ENCODE measurements at regions not wholly inside any gene's neighbourhood (a gene's known extent, or its start where the extent isn't known, plus 50 kb on each side); places are given as distances from the start of the nearest gene placed in this dataset.

GRCh38 chr5:74206579-74207550 lies 433.7 kb downstream of the ENC1 start:
- POLR2A ChIA-PET, result no interaction called here

DNA sequence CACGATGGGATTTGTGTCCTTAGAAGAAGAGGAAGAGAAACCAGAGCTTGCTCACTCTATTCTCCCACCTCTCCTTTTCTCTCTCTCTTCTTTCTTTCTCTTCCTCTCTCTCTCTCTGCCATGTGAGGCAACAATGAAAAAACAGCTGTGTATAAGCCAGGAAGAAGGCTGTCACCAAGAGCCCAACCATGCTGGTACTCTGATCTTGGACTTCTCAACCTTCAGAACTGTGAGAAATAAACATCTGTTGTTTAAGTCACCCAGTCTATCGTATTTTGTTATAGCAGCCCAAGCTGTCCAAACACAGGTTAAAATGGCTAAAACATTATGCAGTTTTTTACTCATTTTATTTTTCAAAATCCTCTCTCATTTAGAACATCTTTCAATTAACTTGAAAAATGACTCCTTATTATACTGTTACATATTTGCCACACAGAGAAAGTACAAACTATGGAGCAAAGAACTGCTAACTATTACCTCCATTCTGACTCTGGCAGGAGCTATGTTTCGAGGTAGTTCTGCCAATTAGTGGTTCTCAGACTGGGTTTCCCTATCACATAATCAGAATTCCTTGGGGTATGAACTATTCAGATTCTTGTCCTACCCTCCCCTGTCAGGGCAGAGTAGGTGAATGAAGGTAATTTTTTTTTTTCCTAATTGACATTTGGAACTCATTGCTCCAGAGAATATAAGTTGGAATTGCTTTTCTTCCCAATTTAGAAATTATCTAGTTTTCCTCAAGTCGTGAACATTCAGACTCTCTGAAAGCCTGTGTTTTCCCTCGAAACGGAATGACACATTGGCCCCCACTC lies 434.6 kb downstream of the ENC1 start:
- H3K27ac ChIP-seq (ENCODE audit: low read length), result no peak overlapping the region
- H3K9me3 Mint-ChIP-seq, result no peaks in the 10 kb centered on the region
- no peaks in the 10 kb centered on the region for H3K4me1 Mint-ChIP-seq
- H3K27me3 ChIP-seq (replicated peaks in 1 of 2; ENCODE audit: control insufficient read depth in 2 of 2, extremely low read depth in 1 of 2, insufficient read depth in 2 of 2, low read length in 1 of 2), result peaks cover 0 to 4% of the 10 kb centered on the region in 2 experiments
- ATAC-seq (replicated peaks in 1 of 4) (no peak), DNase-seq (no peak)
- CTCF ChIA-PET, result no interaction called here
- 80% methylated on average over 2 of the region's 6 CpGs for WGBS (ENCODE audit: insufficient coverage)
- H3K36me3 Mint-ChIP-seq, result no peaks in the 10 kb centered on the region
- no peak overlapping the region for H3K27ac Mint-ChIP-seq
- no peak overlapping the region for H3K4me3 ChIP-seq (ENCODE audit: control insufficient read depth in 1 of 2, extremely low read depth in 1 of 2, low read length in 1 of 2)
- H3K36me3 ChIP-seq (ENCODE audit: control insufficient read depth in 2 of 2, extremely low read depth in 1 of 2, insufficient read depth in 1 of 2, low read length in 1 of 2), result no peaks in the 10 kb centered on the region
- POLR2A ChIA-PET, result no interaction called here
- H3K4me3 Mint-ChIP-seq, result no peak overlapping the region
- no peaks in the 10 kb centered on the region for H3K4me1 ChIP-seq (ENCODE audit: control insufficient read depth in 1 of 2, extremely low read depth in 1 of 2, insufficient read depth in 2 of 2, low read length in 2 of 2)
- H3K27me3 Mint-ChIP-seq, result peaks cover 3 to 8% of the 10 kb centered on the region in 2 donors
- no peaks in the 10 kb centered on the region for H3K9me3 ChIP-seq

More at GRCh38 chr5:74206579-74207550, 433.7 kb downstream of the ENC1 start:
- H3K4me3 ChIP-seq (ENCODE audit: control insufficient read depth in 1 of 2, extremely low read depth in 1 of 2, low read length in 1 of 2), result no peak overlapping the region
- CTCF ChIA-PET, result no interaction called here
- no peaks in the 10 kb centered on the region for H3K9me3 Mint-ChIP-seq
- H3K9me3 ChIP-seq, result no peaks in the 10 kb centered on the region
- 82% methylated on average over 3 of the region's 12 CpGs for WGBS (ENCODE audit: insufficient coverage)
- H3K36me3 ChIP-seq (ENCODE audit: control insufficient read depth in 2 of 2, extremely low read depth in 1 of 2, insufficient read depth in 1 of 2, low read length in 1 of 2), result no peaks in the 10 kb centered on the region
- no peaks in the 10 kb centered on the region for H3K36me3 Mint-ChIP-seq
- DNase-seq (no peak), ATAC-seq (replicated peaks in 1 of 4) (no peak)
- no peaks in the 10 kb centered on the region for H3K4me1 Mint-ChIP-seq
- H3K4me1 ChIP-seq (ENCODE audit: control insufficient read depth in 1 of 2, extremely low read depth in 1 of 2, insufficient read depth in 2 of 2, low read length in 2 of 2), result no peaks in the 10 kb centered on the region
- no peak overlapping the region for H3K27ac ChIP-seq (ENCODE audit: low read length)
- no peak overlapping the region for H3K4me3 Mint-ChIP-seq
- peaks cover 0 to 7% of the 10 kb centered on the region in 2 experiments for H3K27me3 ChIP-seq (replicated peaks in 1 of 2; ENCODE audit: control insufficient read depth in 2 of 2, extremely low read depth in 1 of 2, insufficient read depth in 2 of 2, low read length in 1 of 2)
- H3K27ac Mint-ChIP-seq, result no peak overlapping the region
- peaks cover 7 to 11% of the 10 kb centered on the region in 2 donors for H3K27me3 Mint-ChIP-seq

GRCh38 chr5:74201334-74202081 lies 439.0 kb downstream of the ENC1 start:
- Histone ChIP-seq H3K27me3 (replicated peaks in 1 of 2; ENCODE audit: control insufficient read depth in 2 of 2, extremely low read depth in 1 of 2, insufficient read depth in 2 of 2, low read length in 1 of 2) (peaks cover 0 to 4% of the 10 kb centered on the region in 2 experiments), H3K36me3 (ENCODE audit: control insufficient read depth in 2 of 2, extremely low read depth in 1 of 2, insufficient read depth in 1 of 2, low read length in 1 of 2) (no peaks in the 10 kb centered on the region), H3K4me1 (ENCODE audit: control insufficient read depth in 1 of 2, extremely low read depth in 1 of 2, insufficient read depth in 2 of 2, low read length in 2 of 2) (no peaks in the 10 kb centered on the region), H3K4me3 (ENCODE audit: control insufficient read depth in 1 of 2, extremely low read depth in 1 of 2, low read length in 1 of 2) (no peak overlapping the region), H3K9me3 (no peaks in the 10 kb centered on the region), H3K27ac (ENCODE audit: low read length) (no peak overlapping the region)
- H3K4me3 Mint-ChIP-seq, result no peak overlapping the region
- WGBS (ENCODE audit: insufficient coverage), result 60% methylated on average over 6 of the region's 8 CpGs
- no peaks in the 10 kb centered on the region for H3K36me3 Mint-ChIP-seq
- ChIA-PET POLR2A (no interaction called here), CTCF (no interaction called here)
- H3K27ac Mint-ChIP-seq, result no peak overlapping the region
- no peaks in the 10 kb centered on the region for H3K9me3 Mint-ChIP-seq
- DNase-seq (no peak), ATAC-seq (replicated peaks in 1 of 4) (no peak)
- H3K27me3 Mint-ChIP-seq, result peaks cover 1 to 3% of the 10 kb centered on the region in 2 donors
- H3K4me1 Mint-ChIP-seq, result no peaks in the 10 kb centered on the region

DNA sequence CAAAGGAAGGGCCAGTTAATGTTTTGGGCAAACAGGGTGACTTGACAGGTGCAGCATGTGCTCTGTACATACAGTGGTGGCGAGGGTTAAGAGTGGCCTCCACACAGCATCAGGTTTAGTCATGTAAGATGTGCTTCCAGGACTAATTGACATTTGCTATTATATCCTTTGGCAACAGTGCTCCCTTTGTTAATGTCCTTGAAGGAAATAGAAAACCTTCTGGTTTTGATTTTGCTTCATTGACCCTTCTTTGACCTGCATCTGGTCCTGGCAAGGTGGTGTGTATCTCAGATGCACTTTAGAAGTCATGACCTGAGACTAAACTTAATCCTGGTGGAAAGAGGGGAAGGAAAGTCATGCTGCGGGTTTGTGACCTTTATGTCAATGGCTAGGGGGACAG lies 440.0 kb downstream of the ENC1 start:
- Histone ChIP-seq H3K27ac (ENCODE audit: low read length) (no peak overlapping the region), H3K9me3 (no peaks in the 10 kb centered on the region), H3K27me3 (replicated peaks in 1 of 2; ENCODE audit: control insufficient read depth in 2 of 2, extremely low read depth in 1 of 2, insufficient read depth in 2 of 2, low read length in 1 of 2) (peaks cover 0 to 4% of the 10 kb centered on the region in 2 experiments), H3K4me1 (ENCODE audit: control insufficient read depth in 1 of 2, extremely low read depth in 1 of 2, insufficient read depth in 2 of 2, low read length in 2 of 2) (no peaks in the 10 kb centered on the region), H3K36me3 (ENCODE audit: control insufficient read depth in 2 of 2, extremely low read depth in 1 of 2, insufficient read depth in 1 of 2, low read length in 1 of 2) (no peaks in the 10 kb centered on the region), H3K4me3 (ENCODE audit: control insufficient read depth in 1 of 2, extremely low read depth in 1 of 2, low read length in 1 of 2) (no peak overlapping the region)
- no peak for DNase-seq
- Mint-ChIP-seq H3K4me3 (no peak overlapping the region), H3K4me1 (no peaks in the 10 kb centered on the region), H3K36me3 (no peaks in the 10 kb centered on the region), H3K27ac (no peak overlapping the region), H3K27me3 (peaks cover 3 to 6% of the 10 kb centered on the region in 2 donors), H3K9me3 (no peaks in the 10 kb centered on the region)
- 81% methylated on average over 2 of the region's 2 CpGs for WGBS (ENCODE audit: insufficient coverage)
- ChIA-PET CTCF (no interaction called here), POLR2A (no interaction called here)
- ATAC-seq (replicated peaks in 1 of 4), result no peak

DNA sequence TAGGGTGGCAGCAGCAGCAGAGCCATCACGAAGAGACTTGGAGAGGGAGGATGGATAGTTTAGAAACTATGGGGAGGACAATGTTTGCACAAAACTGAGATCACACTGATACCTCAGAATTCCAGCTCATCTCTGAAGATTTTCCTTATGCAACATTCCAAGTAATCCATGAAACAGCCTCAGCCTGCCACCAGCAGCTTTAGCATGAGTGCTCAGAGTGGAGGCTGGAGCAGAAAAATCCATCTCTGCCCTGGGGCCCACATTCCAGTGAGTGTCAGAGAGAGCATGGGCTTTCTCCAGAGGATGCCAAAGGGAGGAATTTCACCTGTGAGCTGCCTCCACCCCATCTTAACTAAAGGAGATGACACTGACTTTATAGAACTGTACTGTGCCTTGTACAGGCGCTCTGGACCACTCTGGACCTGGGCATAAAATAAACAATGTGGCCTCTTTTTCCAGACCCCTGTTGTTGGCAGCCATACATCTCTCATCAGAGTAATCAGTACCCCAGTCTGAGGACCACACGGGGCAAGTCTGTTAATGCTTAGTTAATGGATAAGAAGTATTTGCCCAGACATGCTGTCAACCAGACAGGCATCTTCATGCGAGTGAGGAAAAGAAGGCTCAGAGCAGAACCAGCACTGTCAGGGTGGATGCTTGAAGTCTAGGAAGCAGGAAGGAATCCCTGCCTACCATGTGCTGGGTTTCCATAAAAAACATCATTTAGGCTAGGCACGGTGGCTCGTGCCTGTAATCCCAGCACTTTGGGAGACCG lies 440.9 kb downstream of the ENC1 start:
- no peaks in the 10 kb centered on the region for H3K9me3 Mint-ChIP-seq
- ChIA-PET CTCF (no interaction called here), POLR2A (no interaction called here)
- no peaks in the 10 kb centered on the region for H3K9me3 ChIP-seq
- no peak overlapping the region for H3K4me3 Mint-ChIP-seq
- DNase-seq (no peak), ATAC-seq (replicated peaks in 1 of 4) (no peak)
- H3K36me3 ChIP-seq (ENCODE audit: control insufficient read depth in 2 of 2, extremely low read depth in 1 of 2, insufficient read depth in 1 of 2, low read length in 1 of 2), result no peaks in the 10 kb centered on the region
- WGBS (ENCODE audit: insufficient coverage), result 94% methylated on average over 3 of the region's 7 CpGs
- H3K36me3 Mint-ChIP-seq, result no peaks in the 10 kb centered on the region
- peaks cover 4 to 6% of the 10 kb centered on the region in 2 donors for H3K27me3 Mint-ChIP-seq
- H3K4me3 ChIP-seq (ENCODE audit: control insufficient read depth in 1 of 2, extremely low read depth in 1 of 2, low read length in 1 of 2), result no peak overlapping the region
- H3K4me1 ChIP-seq (ENCODE audit: control insufficient read depth in 1 of 2, extremely low read depth in 1 of 2, insufficient read depth in 2 of 2, low read length in 2 of 2), result no peaks in the 10 kb centered on the region
- no peaks in the 10 kb centered on the region for H3K4me1 Mint-ChIP-seq
- peaks cover 0 to 4% of the 10 kb centered on the region in 2 experiments for H3K27me3 ChIP-seq (replicated peaks in 1 of 2; ENCODE audit: control insufficient read depth in 2 of 2, extremely low read depth in 1 of 2, insufficient read depth in 2 of 2, low read length in 1 of 2)
- H3K27ac ChIP-seq (ENCODE audit: low read length), result no peak overlapping the region
- H3K27ac Mint-ChIP-seq, result no peak overlapping the region

DNA sequence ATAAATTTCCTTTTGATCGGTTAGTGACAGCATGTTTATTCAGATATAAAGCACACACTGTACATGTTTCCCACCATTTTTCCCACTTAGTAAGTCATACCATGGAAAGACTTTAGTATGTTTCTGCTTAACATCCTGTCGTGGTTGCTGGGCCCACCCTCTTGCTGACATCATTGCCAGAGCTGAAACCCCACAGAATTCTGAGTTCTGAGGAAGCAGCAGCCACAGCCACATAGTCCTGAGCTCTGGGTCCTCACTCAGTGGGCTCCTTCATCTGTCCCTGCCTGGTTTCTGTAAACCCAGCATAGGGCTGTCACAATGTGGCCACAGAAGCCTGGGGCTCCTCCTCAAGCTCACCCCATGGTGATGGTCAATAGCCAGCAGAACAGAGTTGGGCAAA lies 441.5 kb downstream of the ENC1 start:
- Mint-ChIP-seq H3K36me3 (no peaks in the 10 kb centered on the region), H3K4me1 (no peaks in the 10 kb centered on the region), H3K9me3 (no peaks in the 10 kb centered on the region), H3K4me3 (no peak overlapping the region), H3K27ac (no peak overlapping the region), H3K27me3 (peaks cover 4 to 6% of the 10 kb centered on the region in 2 donors)
- Histone ChIP-seq H3K9me3 (no peaks in the 10 kb centered on the region), H3K36me3 (ENCODE audit: control insufficient read depth in 2 of 2, extremely low read depth in 1 of 2, insufficient read depth in 1 of 2, low read length in 1 of 2) (no peaks in the 10 kb centered on the region), H3K4me1 (ENCODE audit: control insufficient read depth in 1 of 2, extremely low read depth in 1 of 2, insufficient read depth in 2 of 2, low read length in 2 of 2) (no peaks in the 10 kb centered on the region), H3K27me3 (replicated peaks in 1 of 2; ENCODE audit: control insufficient read depth in 2 of 2, extremely low read depth in 1 of 2, insufficient read depth in 2 of 2, low read length in 1 of 2) (peaks cover 0 to 4% of the 10 kb centered on the region in 2 experiments), H3K4me3 (ENCODE audit: control insufficient read depth in 1 of 2, extremely low read depth in 1 of 2, low read length in 1 of 2) (no peak overlapping the region), H3K27ac (ENCODE audit: low read length) (no peak overlapping the region)
- ATAC-seq (replicated peaks in 1 of 4) (no peak), DNase-seq (no peak)
- 0% methylated on average over 1 of the region's 2 CpGs for WGBS (ENCODE audit: insufficient coverage)
- ChIA-PET CTCF (no interaction called here), POLR2A (no interaction called here)

Data from T-cell (primary cell).